SK-N-SH (cell line): ENCODE measurements at regions not wholly inside any gene's neighbourhood (a gene's known extent, or its start where the extent isn't known, plus 50 kb on each side); places are given as distances from the start of the nearest gene placed in this dataset.

ENCODE experiments used
- CTCF ChIP-seq: fragments of 200-600 bp; sonication (generic); IDR thresholded peaks from 2 replicates; pipeline ENCODE4 v1.6.1; 2017; ENCODE audit warnings: antibody characterized with exemption, mild to moderate bottlenecking, moderate library complexity
- EZH2phosphoT487 ChIP-seq: fragments of 200-600 bp; sonication (generic); IDR thresholded peaks from 2 replicates; pipeline ENCODE4 v1.6.1; 2017; ENCODE audit warnings: low read depth, mixed run types, mild to moderate bottlenecking, antibody characterized with exemption, moderate library complexity, borderline replicate concordance
- GABPA ChIP-seq: IDR thresholded peaks from 2 replicates; pipeline ENCODE4 v1.4.0; 2012; ENCODE audit warnings: low read depth, mild to moderate bottlenecking
- JUND ChIP-seq: IDR thresholded peaks from 2 replicates; pipeline ENCODE4 v1.4.0; 2012
- MEF2A ChIP-seq: IDR thresholded peaks from 2 replicates; pipeline ENCODE4 v1.4.0; 2012; ENCODE audit warnings: low read depth, borderline replicate concordance
- POLR2AphosphoS5 ChIP-seq: IDR thresholded peaks from 2 replicates; pipeline ENCODE4 v1.6.1; 2012; ENCODE audit warnings: low read depth, low read length
- TF ChIP-seq, protein P1 (sequence below): IDR thresholded peaks from 2 replicates; pipeline ENCODE4 v1.4.0; 2012; ENCODE audit warnings: low read depth
- TF ChIP-seq, protein P2 (sequence below): fragments of 150-350 bp; IDR thresholded peaks from 2 replicates; pipeline ENCODE4 v1.6.1; 2017; ENCODE audit warnings: antibody characterized with exemption, low read length, low read depth, borderline replicate concordance

- TF ChIP-seq GABPA: no peak
- TF ChIP-seq CTCF: no peak
- TF ChIP-seq POLR2AphosphoS5: no peak
- TF ChIP-seq, protein P1, sequence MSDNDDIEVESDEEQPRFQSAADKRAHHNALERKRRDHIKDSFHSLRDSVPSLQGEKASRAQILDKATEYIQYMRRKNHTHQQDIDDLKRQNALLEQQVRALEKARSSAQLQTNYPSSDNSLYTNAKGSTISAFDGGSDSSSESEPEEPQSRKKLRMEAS: no peak
- TF ChIP-seq, protein P2, sequence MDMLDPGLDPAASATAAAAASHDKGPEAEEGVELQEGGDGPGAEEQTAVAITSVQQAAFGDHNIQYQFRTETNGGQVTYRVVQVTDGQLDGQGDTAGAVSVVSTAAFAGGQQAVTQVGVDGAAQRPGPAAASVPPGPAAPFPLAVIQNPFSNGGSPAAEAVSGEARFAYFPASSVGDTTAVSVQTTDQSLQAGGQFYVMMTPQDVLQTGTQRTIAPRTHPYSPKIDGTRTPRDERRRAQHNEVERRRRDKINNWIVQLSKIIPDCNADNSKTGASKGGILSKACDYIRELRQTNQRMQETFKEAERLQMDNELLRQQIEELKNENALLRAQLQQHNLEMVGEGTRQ: no peak
- no peak for TF ChIP-seq JUND
- no peak for TF ChIP-seq EZH2phosphoT487
- no peak for TF ChIP-seq MEF2A
These were observed 331.5 kb upstream of the PABPC4L start for GRCh38 chr4:134533068-134533467.
